Activated CD4-positive, alpha-beta T cell treated with anti-CD3 and anti-CD28 coated beads, Interleukin-10, Interleukin-2, amounts not matched to agents 100 ng/mL and 50 ng/mL, durations not matched to agents 16 hours and 8 hours (primary cell): ENCODE measurements at regions not wholly inside any gene's neighbourhood (a gene's known extent, or its start where the extent isn't known, plus 50 kb on each side); places are given as distances from the start of the nearest gene placed in this dataset.

Experiments used
- DNase-seq: peaks from one replicate; pipeline ENCODE4 v3.0.0-alpha.2; 2020

- no peak for DNase-seq
These were observed 331.5 kb upstream of the NPVF start for GRCh38 chr7:25559581-25560367.

- no peak for DNase-seq
These were observed 334.4 kb upstream of the NPVF start for GRCh38 chr7:25562673-25563182.

GRCh38 chr7:25565002-25565401 is 336.7 kb upstream of the NPVF start:
- DNase-seq, result no peak

- DNase-seq, result peak; percentile 65
These were observed 337.7 kb upstream of the NPVF start for GRCh38 chr7:25565949-25566348.

GRCh38 chr7:25567430-25567829 is 339.1 kb upstream of the NPVF start:
- no peak for DNase-seq

GRCh38 chr7:25569765-25570164 is 341.5 kb upstream of the NPVF start:
- no peak for DNase-seq

GRCh38 chr7:25572423-25572822 is 344.1 kb upstream of the NPVF start:
- no peak for DNase-seq

GRCh38 chr7:25574828-25575227 is 346.5 kb upstream of the NPVF start:
- no peak for DNase-seq

- DNase-seq, result no peak
These were observed 347.3 kb upstream of the NPVF start for GRCh38 chr7:25575634-25576033.

GRCh38 chr7:25578991-25579777 is 350.9 kb upstream of the NPVF start:
- no peak for DNase-seq

- DNase-seq, result no peak
These were observed 351.4 kb upstream of the NPVF start for GRCh38 chr7:25579778-25580075.

- DNase-seq, result no peak
These were observed 351.9 kb upstream of the NPVF start for GRCh38 chr7:25580141-25580540.

- DNase-seq, result no peak
These were observed 355.3 kb upstream of the NPVF start for GRCh38 chr7:25583621-25584020.

- DNase-seq, result no peak
These were observed 356.0 kb upstream of the NPVF start for GRCh38 chr7:25584112-25584938.

GRCh38 chr7:25586513-25586912 is 358.2 kb upstream of the NPVF start:
- no peak for DNase-seq

- DNase-seq, result no peak
These were observed 365.8 kb upstream of the NPVF start for GRCh38 chr7:25594122-25594521.

- no peak for DNase-seq
These were observed 366.4 kb upstream of the NPVF start for GRCh38 chr7:25594728-25595127.

GRCh38 chr7:25595996-25596395 is 367.7 kb upstream of the NPVF start:
- DNase-seq, result no peak

- DNase-seq, result no peak
These were observed 368.2 kb upstream of the NPVF start for GRCh38 chr7:25596443-25596842.

- DNase-seq, result peak; percentile 33
These were observed 369.7 kb upstream of the NPVF start for GRCh38 chr7:25597946-25598345.

GRCh38 chr7:25598765-25599164 is 370.5 kb upstream of the NPVF start:
- no peak for DNase-seq

GRCh38 chr7:25600262-25600920 is 372.1 kb upstream of the NPVF start:
- no peak for DNase-seq
